Parathyroid adenoma (tissue), 2 donors: ENCODE measurements at regions not wholly inside any gene's neighbourhood (a gene's known extent, or its start where the extent isn't known, plus 50 kb on each side); places are given as distances from the start of the nearest gene placed in this dataset.

ENCODE experiments used
- H2AFZ ChIP-seq: fragments of 300-600 bp; sonication (generic); one replicate; pipeline ENCODE4 v1.7.0; 2017; ENCODE audit warnings: antibody characterized with exemption, mild to moderate bottlenecking
- H3K27ac ChIP-seq: fragments of 300-600 bp; sonication (generic); one replicate; pipeline ENCODE4 v1.7.0; 2017
- H3K27me3 ChIP-seq: fragments of 300-600 bp; sonication (generic); one replicate; pipeline ENCODE4 v1.7.0; 2017; ENCODE audit warnings: low read length; ENCODE audit not compliant: control insufficient read depth, insufficient read depth
- H3K36me3 ChIP-seq: fragments of 300-600 bp; sonication (generic); one replicate; pipeline ENCODE4 v1.7.0; 2017; ENCODE audit warnings: low read length; ENCODE audit not compliant: control insufficient read depth, insufficient read depth
- H3K4me1 ChIP-seq: fragments of 300-600 bp; sonication (generic); one replicate; pipeline ENCODE4 v1.7.0; 2017; ENCODE audit warnings: control low read depth
- H3K4me2 ChIP-seq: fragments of 300-600 bp; sonication (generic); one replicate; pipeline ENCODE4 v1.7.0; 2017; ENCODE audit warnings: low read length
- H3K4me3 ChIP-seq: fragments of 300-600 bp; sonication (generic); one replicate; pipeline ENCODE4 v1.7.0; 2017; ENCODE audit warnings: low read depth, low read length
- H3K79me2 ChIP-seq: fragments of 300-600 bp; sonication (generic); one replicate; pipeline ENCODE4 v1.7.0; 2017; ENCODE audit warnings: control low read depth
- H3K9ac ChIP-seq: fragments of 300-600 bp; sonication (generic); one replicate; pipeline ENCODE4 v1.7.0; 2017; ENCODE audit warnings: mild to moderate bottlenecking
- H3K9me3 ChIP-seq: fragments of 300-600 bp; sonication (generic); one replicate; pipeline ENCODE4 v1.7.0; 2017; ENCODE audit warnings: low read length; ENCODE audit not compliant: control insufficient read depth
- TF ChIP-seq, protein P1 (sequence below): fragments of 300-600 bp; sonication (generic); IDR thresholded peaks from one replicate; pipeline ENCODE4 v1.7.0; 2017; ENCODE audit warnings: antibody characterized with exemption, mild to moderate bottlenecking
- donor health status: primary hyperparathyroidism.

DNA sequence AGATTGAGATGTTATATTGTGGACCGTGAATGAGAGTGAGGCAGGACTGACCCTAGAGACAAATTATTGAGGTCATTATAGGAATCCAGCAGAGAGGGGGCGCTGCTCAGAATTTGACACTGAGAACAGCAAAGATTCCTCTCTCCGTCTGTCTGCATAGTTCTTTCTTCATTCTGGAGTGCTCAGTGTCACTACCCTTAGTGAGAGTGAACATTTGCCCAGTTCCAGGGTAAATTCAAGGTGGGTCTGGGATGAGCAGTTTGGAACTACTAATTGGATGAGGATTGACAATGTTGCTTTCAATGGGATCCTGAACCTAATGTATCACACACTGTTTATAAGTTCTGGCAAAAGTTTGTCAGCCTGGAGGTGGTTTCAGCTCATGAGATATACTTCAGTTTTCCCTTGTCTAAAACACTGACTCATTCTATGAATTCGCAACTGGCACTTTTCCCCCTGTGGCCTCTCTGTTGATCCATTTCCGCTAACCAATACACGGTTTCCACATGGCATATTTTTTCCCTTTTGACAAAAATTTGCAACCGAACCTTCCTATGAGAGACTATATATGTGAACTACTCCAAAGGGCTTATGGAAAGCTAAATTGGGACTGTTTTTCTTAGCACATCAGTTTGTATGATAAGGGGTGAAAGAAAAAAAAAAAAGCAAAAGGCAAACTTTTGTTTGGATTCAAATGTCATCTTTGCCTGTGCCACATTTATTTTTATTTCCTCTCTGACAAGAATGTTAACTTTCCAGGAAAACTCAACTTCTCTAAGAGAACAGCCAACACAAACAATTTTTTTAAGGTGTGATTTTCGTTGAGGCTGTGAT lies 1240.7 kb upstream of the WWC1 start:
- no peaks in the 10 kb centered on the region for H3K36me3 ChIP-seq
- H3K27ac ChIP-seq = no peak overlapping the region
- no peak overlapping the region for H3K4me3 ChIP-seq
- no peak overlapping the region for H2AFZ ChIP-seq
- no peaks in the 10 kb centered on the region for H3K4me1 ChIP-seq
- TF ChIP-seq, protein P1, sequence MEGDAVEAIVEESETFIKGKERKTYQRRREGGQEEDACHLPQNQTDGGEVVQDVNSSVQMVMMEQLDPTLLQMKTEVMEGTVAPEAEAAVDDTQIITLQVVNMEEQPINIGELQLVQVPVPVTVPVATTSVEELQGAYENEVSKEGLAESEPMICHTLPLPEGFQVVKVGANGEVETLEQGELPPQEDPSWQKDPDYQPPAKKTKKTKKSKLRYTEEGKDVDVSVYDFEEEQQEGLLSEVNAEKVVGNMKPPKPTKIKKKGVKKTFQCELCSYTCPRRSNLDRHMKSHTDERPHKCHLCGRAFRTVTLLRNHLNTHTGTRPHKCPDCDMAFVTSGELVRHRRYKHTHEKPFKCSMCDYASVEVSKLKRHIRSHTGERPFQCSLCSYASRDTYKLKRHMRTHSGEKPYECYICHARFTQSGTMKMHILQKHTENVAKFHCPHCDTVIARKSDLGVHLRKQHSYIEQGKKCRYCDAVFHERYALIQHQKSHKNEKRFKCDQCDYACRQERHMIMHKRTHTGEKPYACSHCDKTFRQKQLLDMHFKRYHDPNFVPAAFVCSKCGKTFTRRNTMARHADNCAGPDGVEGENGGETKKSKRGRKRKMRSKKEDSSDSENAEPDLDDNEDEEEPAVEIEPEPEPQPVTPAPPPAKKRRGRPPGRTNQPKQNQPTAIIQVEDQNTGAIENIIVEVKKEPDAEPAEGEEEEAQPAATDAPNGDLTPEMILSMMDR = no peak
- H3K79me2 ChIP-seq = no peaks in the 10 kb centered on the region
- no peaks in the 10 kb centered on the region for H3K9me3 ChIP-seq
- H3K9ac ChIP-seq = no peak overlapping the region
- no peak overlapping the region for H3K4me2 ChIP-seq
- H3K27me3 ChIP-seq = no peaks in the 10 kb centered on the region

DNA sequence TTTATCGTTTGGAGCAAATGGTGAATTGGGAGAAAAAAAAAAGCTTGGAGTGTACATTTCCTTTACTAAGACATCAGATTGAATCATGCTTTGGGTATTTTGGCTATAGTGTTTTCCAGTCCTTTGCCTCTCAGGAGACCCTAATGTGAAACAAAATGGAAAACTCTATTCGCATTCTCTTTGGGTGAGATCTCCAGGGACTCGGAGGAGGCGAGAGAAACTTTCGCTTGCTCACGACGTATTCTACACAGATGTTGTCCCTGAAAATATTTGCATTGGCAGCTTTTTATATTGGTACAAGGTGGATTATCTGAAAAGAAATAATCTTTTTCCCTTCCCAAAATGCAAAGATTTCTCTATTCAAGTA lies 1240.1 kb upstream of the WWC1 start:
- H2AFZ ChIP-seq = no peak overlapping the region

DNA sequence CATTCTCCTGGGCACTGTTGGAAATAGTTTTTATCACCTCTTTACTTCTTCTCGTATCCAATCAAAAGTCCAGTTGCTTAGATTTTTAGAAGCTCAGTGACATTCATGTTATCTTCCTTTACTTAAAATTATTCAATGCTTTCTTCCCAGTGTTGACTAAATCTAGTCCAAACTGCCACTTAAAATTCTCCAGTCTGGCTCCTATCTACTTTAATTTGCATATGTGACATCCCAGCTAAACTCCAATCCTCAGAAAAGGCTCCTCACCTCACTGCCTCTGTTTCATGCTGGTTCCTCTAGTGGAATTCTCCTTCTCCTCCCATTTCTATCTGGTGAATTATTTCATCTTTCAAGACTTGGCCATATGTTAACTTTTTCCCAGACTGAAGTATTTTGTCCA lies 1238.7 kb upstream of the WWC1 start:
- H3K4me3 ChIP-seq = no peak overlapping the region
- TF ChIP-seq, protein P1 = no peak
- H3K4me1 ChIP-seq = no peaks in the 10 kb centered on the region
- no peak overlapping the region for H3K27ac ChIP-seq
- no peaks in the 10 kb centered on the region for H3K27me3 ChIP-seq
- H3K9ac ChIP-seq = no peak overlapping the region
- no peak overlapping the region for H2AFZ ChIP-seq
- no peaks in the 10 kb centered on the region for H3K79me2 ChIP-seq
- H3K4me2 ChIP-seq = no peak overlapping the region
- H3K9me3 ChIP-seq = no peaks in the 10 kb centered on the region
- no peaks in the 10 kb centered on the region for H3K36me3 ChIP-seq

More for the DNA sequence above, 1240.1 kb upstream of the WWC1 start:
- no peaks in the 10 kb centered on the region for H3K4me1 ChIP-seq
- H3K9ac ChIP-seq = no peak overlapping the region
- H3K36me3 ChIP-seq = no peaks in the 10 kb centered on the region
- H3K27ac ChIP-seq = no peak overlapping the region
- no peaks in the 10 kb centered on the region for H3K27me3 ChIP-seq
- H3K4me2 ChIP-seq = no peak overlapping the region
- no peaks in the 10 kb centered on the region for H3K79me2 ChIP-seq
- H3K9me3 ChIP-seq = no peaks in the 10 kb centered on the region
- H3K4me3 ChIP-seq = no peak overlapping the region
- TF ChIP-seq, protein P1 = no peak

DNA sequence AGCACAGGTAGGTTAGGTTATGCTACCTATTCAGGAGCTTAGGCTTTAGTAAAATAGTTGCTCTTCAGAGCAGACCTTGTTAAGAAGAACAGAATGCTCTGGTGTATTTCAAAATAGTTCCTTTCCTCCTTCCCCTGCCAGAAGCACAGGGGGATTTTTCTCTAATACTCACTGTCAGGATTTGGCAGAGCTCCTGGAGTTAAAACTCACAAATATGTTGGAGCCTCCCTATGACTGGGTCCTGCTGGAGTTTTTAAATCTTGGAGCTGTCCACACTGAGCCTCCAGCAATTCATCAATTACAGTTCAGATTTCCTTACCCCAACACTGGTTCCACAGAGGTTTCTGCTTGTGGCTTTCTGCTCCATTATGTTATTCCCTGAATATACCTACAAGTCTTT lies 1233.8 kb upstream of the WWC1 start:
- H3K9ac ChIP-seq = no peak overlapping the region
- H3K27ac ChIP-seq = no peak overlapping the region
- TF ChIP-seq, protein P1 = no peak
- no peak overlapping the region for H2AFZ ChIP-seq
- H3K79me2 ChIP-seq = no peaks in the 10 kb centered on the region
- H3K27me3 ChIP-seq = no peaks in the 10 kb centered on the region
- H3K9me3 ChIP-seq = no peaks in the 10 kb centered on the region
- no peak overlapping the region for H3K4me3 ChIP-seq
- no peaks in the 10 kb centered on the region for H3K36me3 ChIP-seq
- no peak overlapping the region for H3K4me2 ChIP-seq
- no peaks in the 10 kb centered on the region for H3K4me1 ChIP-seq

DNA sequence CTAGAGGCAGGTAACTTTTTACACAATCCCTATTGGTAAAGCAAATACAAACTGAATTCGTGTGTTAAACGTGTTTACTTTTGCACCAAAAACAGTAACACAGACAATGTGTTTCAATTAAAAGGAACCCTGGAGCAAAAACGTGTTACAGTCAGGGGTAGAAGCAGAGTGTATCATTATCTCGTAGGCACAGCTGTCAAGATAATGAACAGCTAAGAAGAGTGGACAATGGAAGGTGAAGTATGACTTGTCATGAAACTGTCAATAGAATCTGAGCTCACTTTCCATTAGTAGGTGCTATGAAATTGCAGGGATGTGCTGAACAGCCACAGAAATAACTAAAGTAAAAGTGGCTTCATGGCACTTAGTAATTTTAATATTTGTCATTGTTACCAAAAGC lies 1229.8 kb upstream of the WWC1 start:
- no peaks in the 10 kb centered on the region for H3K27me3 ChIP-seq
- no peaks in the 10 kb centered on the region for H3K9me3 ChIP-seq
- no peaks in the 10 kb centered on the region for H3K36me3 ChIP-seq
- no peak overlapping the region for H3K9ac ChIP-seq
- no peak overlapping the region for H3K27ac ChIP-seq
- H3K79me2 ChIP-seq = no peaks in the 10 kb centered on the region
- H3K4me3 ChIP-seq = no peak overlapping the region
- no peak overlapping the region for H3K4me2 ChIP-seq
- TF ChIP-seq, protein P1 = no peak
- no peak overlapping the region for H2AFZ ChIP-seq
- H3K4me1 ChIP-seq = no peaks in the 10 kb centered on the region
